Embryonic facial prominence (tissue), 1 donor: ENCODE measurements at regions not wholly inside any gene's neighbourhood (a gene's known extent, or its start where the extent isn't known, plus 50 kb on each side); places are given as distances from the start of the nearest gene placed in this dataset.

Experiments used
- DNase-seq: peaks from one replicate; pipeline ENCODE4 v3.0.0-alpha.2; 2016; ENCODE audit errors: extremely low spot score

- DNase-seq: no peak
Observed at GRCh38 chr10:64497306-64497705, 976.1 kb downstream of the REEP3 start.

- DNase-seq: no peak
Observed at GRCh38 chr10:64501807-64502206, 980.6 kb downstream of the REEP3 start.

- DNase-seq: no peak
Observed at GRCh38 chr10:64502936-64503335, 981.7 kb downstream of the REEP3 start.

GRCh38 chr10:64503429-64503828, 982.2 kb downstream of the REEP3 start:
- DNase-seq: no peak

- no peak for DNase-seq
Observed at GRCh38 chr10:64505501-64505900, 984.3 kb downstream of the REEP3 start.

GRCh38 chr10:64506963-64507362, 985.8 kb downstream of the REEP3 start:
- no peak for DNase-seq

- no peak for DNase-seq
Observed at GRCh38 chr10:64507651-64508028, 986.4 kb downstream of the REEP3 start.

GRCh38 chr10:64508029-64508661, 986.9 kb downstream of the REEP3 start:
- no peak for DNase-seq

GRCh38 chr10:64515970-64516699, 994.9 kb downstream of the REEP3 start:
- DNase-seq: no peak

GRCh38 chr10:64518456-64518855, 997.3 kb downstream of the REEP3 start:
- DNase-seq: no peak

GRCh38 chr10:64519427-64519826, 998.2 kb downstream of the REEP3 start:
- no peak for DNase-seq

- no peak for DNase-seq
Observed at GRCh38 chr10:64519831-64520230, 998.6 kb downstream of the REEP3 start.

GRCh38 chr10:64523065-64523759, 1002.0 kb downstream of the REEP3 start:
- DNase-seq: no peak

- DNase-seq: no peak
Observed at GRCh38 chr10:64528294-64529002, 1007.2 kb downstream of the REEP3 start.

- no peak for DNase-seq
Observed at GRCh38 chr10:64529003-64529350, 1007.8 kb downstream of the REEP3 start.

GRCh38 chr10:64534616-64535015, 1013.4 kb downstream of the REEP3 start:
- DNase-seq: no peak

- DNase-seq: no peak
Observed at GRCh38 chr10:64535131-64535867, 1014.1 kb downstream of the REEP3 start.

GRCh38 chr10:64537112-64537511, 1015.9 kb downstream of the REEP3 start:
- DNase-seq: no peak

- DNase-seq: no peak
Observed at GRCh38 chr10:64537928-64538327, 1016.7 kb downstream of the REEP3 start.

- no peak for DNase-seq
Observed at GRCh38 chr10:64546073-64546472, 1024.9 kb downstream of the REEP3 start.

GRCh38 chr10:64547168-64547567, 1026.0 kb downstream of the REEP3 start:
- DNase-seq: no peak

- no peak for DNase-seq
Observed at GRCh38 chr10:64555666-64556065, 1034.5 kb downstream of the REEP3 start.
